K562 (cell line): ENCODE measurements at regions not wholly inside any gene's neighbourhood (a gene's known extent, or its start where the extent isn't known, plus 50 kb on each side); places are given as distances from the start of the nearest gene placed in this dataset.

Source experiments
- SIN3A ChIP-seq, 2 experiments: fragments of 150-350 bp in 1 of 2; IDR thresholded peaks; 2 replicates each; pipeline ENCODE4 v1.6.1; 2011 to 2016; ENCODE audit warnings: borderline replicate concordance in 2 of 2, low read depth in 2 of 2, low read length in 2 of 2, mild to moderate bottlenecking in 2 of 2, moderate library complexity in 2 of 2; ENCODE audit not compliant: control insufficient read depth in 1 of 2
- TBP ChIP-seq: optimal IDR thresholded peaks from 2 replicates; pipeline ENCODE3; 2011; ENCODE audit warnings: low read depth, low read length, improper control_type of control experiment
- TF ChIP-seq, protein P1 (sequence below): IDR thresholded peaks from 2 replicates; pipeline ENCODE4 v1.6.1; 2016; ENCODE audit warnings: missing genetic modification characterization, missing compliant biosample characterization
- TF ChIP-seq, protein P2 (sequence below): fragments of 450-650 bp; IDR thresholded peaks from 2 replicates; pipeline ENCODE4 v1.6.1; 2016; ENCODE audit warnings: missing biosample characterization, missing genetic modification characterization
- TF ChIP-seq, protein P3 (sequence below): sonication (generic); formaldehyde crosslinking; IDR thresholded peaks from 2 replicates; pipeline ENCODE4 v1.8.1; 2023; ENCODE audit warnings: mild to moderate bottlenecking, missing genetic modification reagents

DNA sequence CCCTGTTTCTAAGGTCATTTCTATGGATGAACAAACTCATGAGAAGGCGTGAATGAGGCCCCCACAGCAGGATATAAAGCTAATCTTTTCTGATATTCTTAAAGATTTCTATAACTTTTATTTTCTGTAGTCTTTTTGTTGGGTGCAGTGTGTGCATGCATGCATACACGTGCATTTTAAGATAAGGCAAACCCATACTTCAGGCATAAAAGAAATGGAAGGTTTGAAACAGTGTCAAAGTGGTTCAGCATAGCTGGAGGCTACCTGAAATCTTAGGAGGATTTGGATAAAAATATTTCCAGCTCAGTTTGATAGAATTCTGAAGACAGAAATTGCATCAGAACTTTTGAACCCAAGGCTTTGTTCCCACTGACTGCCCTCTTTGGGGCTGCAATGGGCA is 119.7 kb downstream of the PDHA2 start:
- TF ChIP-seq SIN3A (IDR thresholded peaks at IDR 0.05; ENCODE audit: borderline replicate concordance in 2 of 2, control insufficient read depth in 1 of 2, low read depth in 2 of 2, low read length in 2 of 2) (no peak), TBP (no peak)
- TF ChIP-seq, protein P1, sequence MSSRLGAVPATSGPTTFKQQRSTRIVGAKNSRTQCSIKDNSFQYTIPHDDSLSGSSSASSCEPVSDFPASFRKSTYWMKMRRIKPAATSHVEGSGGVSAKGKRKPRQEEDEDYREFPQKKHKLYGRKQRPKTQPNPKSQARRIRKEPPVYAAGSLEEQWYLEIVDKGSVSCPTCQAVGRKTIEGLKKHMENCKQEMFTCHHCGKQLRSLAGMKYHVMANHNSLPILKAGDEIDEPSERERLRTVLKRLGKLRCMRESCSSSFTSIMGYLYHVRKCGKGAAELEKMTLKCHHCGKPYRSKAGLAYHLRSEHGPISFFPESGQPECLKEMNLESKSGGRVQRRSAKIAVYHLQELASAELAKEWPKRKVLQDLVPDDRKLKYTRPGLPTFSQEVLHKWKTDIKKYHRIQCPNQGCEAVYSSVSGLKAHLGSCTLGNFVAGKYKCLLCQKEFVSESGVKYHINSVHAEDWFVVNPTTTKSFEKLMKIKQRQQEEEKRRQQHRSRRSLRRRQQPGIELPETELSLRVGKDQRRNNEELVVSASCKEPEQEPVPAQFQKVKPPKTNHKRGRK (tag), result no peak
- TF ChIP-seq, protein P2, sequence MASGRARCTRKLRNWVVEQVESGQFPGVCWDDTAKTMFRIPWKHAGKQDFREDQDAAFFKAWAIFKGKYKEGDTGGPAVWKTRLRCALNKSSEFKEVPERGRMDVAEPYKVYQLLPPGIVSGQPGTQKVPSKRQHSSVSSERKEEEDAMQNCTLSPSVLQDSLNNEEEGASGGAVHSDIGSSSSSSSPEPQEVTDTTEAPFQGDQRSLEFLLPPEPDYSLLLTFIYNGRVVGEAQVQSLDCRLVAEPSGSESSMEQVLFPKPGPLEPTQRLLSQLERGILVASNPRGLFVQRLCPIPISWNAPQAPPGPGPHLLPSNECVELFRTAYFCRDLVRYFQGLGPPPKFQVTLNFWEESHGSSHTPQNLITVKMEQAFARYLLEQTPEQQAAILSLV (tag), result no peak
- TF ChIP-seq, protein P3, sequence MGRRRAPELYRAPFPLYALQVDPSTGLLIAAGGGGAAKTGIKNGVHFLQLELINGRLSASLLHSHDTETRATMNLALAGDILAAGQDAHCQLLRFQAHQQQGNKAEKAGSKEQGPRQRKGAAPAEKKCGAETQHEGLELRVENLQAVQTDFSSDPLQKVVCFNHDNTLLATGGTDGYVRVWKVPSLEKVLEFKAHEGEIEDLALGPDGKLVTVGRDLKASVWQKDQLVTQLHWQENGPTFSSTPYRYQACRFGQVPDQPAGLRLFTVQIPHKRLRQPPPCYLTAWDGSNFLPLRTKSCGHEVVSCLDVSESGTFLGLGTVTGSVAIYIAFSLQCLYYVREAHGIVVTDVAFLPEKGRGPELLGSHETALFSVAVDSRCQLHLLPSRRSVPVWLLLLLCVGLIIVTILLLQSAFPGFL (CRISPR knock-in tag), result no peak
